GM18858 (cell line): ENCODE measurements at regions not wholly inside any gene's neighbourhood (a gene's known extent, or its start where the extent isn't known, plus 50 kb on each side); places are given as distances from the start of the nearest gene placed in this dataset.

ENCODE experiments used
- ATAC-seq: cut with Tn5 transposase; IDR thresholded peaks from one replicate; pipeline ENCODE4 v1.9.1; 2021; ENCODE audit not compliant: unreplicated experiment

GRCh38 chr7:121456785-121457359 is 60.8 kb upstream of the FAM3C start:
- no peak for ATAC-seq

- no peak for ATAC-seq
Observed at GRCh38 chr7:121456015-121456414, 59.9 kb upstream of the FAM3C start.

GRCh38 chr7:121452389-121452788 is 56.3 kb upstream of the FAM3C start:
- no peak for ATAC-seq

GRCh38 chr7:121451367-121452094 is 55.4 kb upstream of the FAM3C start:
- no peak for ATAC-seq

DNA sequence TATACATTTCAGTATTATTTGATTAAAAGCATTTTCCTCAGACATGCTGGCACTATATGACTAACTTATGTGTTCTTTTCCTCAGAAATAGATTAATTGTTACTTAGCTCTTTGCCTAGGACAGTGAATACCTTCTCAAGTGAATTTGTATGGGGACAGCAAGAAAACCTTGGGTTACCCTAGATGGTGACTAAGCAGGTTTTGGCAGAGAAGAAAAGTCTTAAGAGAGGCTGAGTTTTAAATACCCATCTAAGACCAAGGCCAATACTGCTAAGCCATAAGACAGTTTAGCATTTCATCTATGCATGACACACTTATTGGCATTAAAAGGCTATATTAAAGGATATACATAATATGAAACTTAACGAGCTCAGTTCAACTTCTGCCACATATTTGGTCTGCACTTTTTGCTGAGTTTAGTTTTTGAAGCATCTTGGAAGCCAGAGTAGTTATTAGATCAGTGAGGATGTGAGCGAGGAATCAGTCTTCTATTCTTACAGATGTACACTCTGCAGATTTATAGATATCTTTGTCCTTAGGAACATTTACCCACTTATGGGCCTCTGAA is 54.6 kb upstream of the FAM3C start:
- no peak for ATAC-seq

DNA sequence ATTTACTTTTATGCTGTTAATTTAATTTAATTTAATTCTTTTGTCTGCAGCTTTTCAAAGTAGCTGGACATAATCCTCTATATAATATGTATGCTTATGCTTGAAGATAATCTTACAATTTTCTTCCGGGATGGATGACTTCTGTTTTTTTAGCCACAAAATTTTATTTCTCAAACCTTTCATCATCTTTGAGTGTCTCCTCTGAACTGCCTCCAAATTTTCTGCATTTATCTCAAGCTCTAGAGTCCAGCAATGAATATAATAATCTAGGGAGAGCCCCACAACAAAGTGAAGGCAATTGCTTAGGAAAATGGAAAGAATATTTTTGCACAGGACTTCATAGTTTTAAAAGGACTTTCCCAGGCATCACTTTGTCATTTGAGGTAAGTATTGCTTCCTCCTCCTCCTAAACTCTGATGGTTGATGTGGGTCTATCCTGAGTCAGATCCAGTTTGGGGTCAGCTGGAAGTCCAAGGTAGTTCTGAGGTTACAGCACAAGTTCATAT is 53.7 kb upstream of the FAM3C start:
- ATAC-seq = no peak

DNA sequence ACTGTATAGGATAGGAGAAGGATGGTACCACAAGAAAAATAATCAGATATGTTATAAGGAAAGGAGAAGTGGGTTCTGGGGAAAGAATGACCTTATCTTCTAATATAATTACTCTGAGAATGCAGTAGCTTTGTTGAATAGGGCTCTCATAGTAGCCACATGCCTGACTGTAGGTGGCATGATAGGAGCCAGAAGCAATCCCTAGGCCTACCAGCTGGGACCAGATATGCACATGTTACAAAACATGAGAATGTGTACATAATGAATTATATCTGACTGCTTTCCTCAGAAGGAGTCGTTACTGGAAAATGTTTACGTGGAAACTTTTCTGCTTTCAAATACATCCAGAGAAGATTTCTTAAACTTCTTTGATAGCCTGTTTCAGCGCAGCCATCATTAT is 53.2 kb upstream of the FAM3C start:
- ATAC-seq = no peak

GRCh38 chr7:121448429-121448828 is 52.3 kb upstream of the FAM3C start:
- ATAC-seq = no peak

DNA sequence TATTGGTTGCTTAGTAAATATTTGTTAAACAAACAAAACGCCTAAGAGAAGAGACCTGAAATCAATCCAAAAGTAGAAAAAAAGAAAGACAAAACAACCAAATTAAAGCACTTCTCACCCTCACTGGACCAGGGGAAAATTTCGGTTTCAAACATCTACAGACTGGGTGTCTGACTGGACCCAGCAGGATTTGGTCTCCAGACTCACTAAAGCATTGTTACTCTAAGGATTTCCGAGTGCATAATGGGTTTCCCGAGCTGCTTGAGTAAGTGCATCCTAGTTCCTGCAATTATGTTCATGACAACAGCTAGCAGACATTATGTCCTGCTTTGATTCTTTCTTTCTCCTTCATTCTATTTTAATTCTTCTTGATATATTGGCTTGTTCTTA is 51.8 kb upstream of the FAM3C start:
- no peak for ATAC-seq

DNA sequence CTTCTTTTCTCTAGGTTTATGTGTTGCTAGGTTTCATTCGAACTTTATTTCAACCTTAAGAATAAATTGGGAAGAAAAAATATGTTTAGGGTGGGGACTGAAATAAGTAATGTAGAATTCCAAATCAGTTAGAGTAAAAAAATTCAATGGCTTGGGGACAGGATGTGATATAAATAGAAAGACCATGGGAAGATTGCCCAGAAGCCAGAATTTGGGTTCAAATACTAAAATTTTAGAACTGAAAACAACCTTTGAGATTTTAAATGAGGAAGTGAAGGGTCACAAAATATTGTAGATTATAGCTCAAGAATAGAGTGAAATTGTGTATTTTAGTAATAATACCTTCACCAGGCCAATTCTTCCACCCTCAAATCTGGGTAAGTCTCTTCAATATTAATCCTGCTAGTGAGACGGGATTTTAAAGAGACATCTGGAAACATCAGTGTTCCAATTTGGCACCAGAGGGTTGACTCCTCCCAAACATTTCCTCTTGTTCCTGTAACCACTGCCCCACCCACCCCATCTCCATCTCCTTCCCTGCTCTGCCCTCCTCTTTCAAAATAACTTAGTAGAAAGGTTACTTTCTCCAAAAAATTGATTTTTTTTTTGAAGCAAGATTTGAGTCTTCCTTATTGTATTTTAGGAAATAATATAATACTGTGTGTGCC is 51.3 kb upstream of the FAM3C start:
- ATAC-seq = no peak

GRCh38 chr7:121446526-121446925 is 50.4 kb upstream of the FAM3C start:
- no peak for ATAC-seq
